ENCODE measurements at regions not wholly inside any gene's neighbourhood (a gene's known extent, or its start where the extent isn't known, plus 50 kb on each side); places are given as distances from the start of the nearest gene placed in this dataset.

GRCh38 chr10:130834573-130834972 is 476.9 kb downstream of the TCERG1L start:
- no peak overlapping the region for H3K4me2 ChIP-seq (ENCODE audit: low read length)
- no peaks in the 10 kb centered on the region for H4K20me1 ChIP-seq (ENCODE audit: low read length)
- H3K27me3 ChIP-seq (ENCODE audit: low read length), result no peaks in the 10 kb centered on the region
- no peaks in the 10 kb centered on the region for H3K36me3 ChIP-seq (ENCODE audit: low read depth, low read length)
- BruUV-seq (replicated peaks), result no TSS peak
- intact Hi-C loops (cut with micrococcal nuclease), result no loop called here
- H3K79me2 ChIP-seq (ENCODE audit: low read length), result no peaks in the 10 kb centered on the region
- no peak overlapping the region for H2AFZ ChIP-seq (ENCODE audit: low read length)
- H3K27ac ChIP-seq (ENCODE audit: low read length), result no peak overlapping the region
- no peaks in the 10 kb centered on the region for H3K9me3 ChIP-seq (ENCODE audit: low read length)
- H3K4me1 ChIP-seq (ENCODE audit: insufficient read depth, low read length), result no peaks in the 10 kb centered on the region
- CTCF ChIA-PET, result no interaction called here
- no peak for TF ChIP-seq EZH2phosphoT487 (IDR thresholded peaks at IDR 0.05; ENCODE audit: borderline replicate concordance, low read length)
- TF ChIP-seq EZH2 (IDR thresholded peaks at IDR 0.05; ENCODE audit: low read length, unreplicated experiment), result no peak
- TF ChIP-seq, protein P1, sequence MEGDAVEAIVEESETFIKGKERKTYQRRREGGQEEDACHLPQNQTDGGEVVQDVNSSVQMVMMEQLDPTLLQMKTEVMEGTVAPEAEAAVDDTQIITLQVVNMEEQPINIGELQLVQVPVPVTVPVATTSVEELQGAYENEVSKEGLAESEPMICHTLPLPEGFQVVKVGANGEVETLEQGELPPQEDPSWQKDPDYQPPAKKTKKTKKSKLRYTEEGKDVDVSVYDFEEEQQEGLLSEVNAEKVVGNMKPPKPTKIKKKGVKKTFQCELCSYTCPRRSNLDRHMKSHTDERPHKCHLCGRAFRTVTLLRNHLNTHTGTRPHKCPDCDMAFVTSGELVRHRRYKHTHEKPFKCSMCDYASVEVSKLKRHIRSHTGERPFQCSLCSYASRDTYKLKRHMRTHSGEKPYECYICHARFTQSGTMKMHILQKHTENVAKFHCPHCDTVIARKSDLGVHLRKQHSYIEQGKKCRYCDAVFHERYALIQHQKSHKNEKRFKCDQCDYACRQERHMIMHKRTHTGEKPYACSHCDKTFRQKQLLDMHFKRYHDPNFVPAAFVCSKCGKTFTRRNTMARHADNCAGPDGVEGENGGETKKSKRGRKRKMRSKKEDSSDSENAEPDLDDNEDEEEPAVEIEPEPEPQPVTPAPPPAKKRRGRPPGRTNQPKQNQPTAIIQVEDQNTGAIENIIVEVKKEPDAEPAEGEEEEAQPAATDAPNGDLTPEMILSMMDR (conservative IDR thresholded peaks at IDR 0.05; ENCODE audit: low read depth, low read length), result no peak
- H3K9me2 ChIP-seq (replicated peaks; ENCODE audit: low read length), result no peaks in the 10 kb centered on the region
- POLR2A ChIA-PET (ENCODE audit: unreplicated experiment), result no interaction called here
- H3K9ac ChIP-seq (ENCODE audit: low read length), result no peak overlapping the region
- no peaks in the 10 kb centered on the region for H3F3A ChIP-seq (ENCODE audit: low read length, unreplicated experiment)
- no peak for DNase-seq
- no peak for ATAC-seq
- no peak overlapping the region for H3K4me3 ChIP-seq (ENCODE audit: low read length)

DNA sequence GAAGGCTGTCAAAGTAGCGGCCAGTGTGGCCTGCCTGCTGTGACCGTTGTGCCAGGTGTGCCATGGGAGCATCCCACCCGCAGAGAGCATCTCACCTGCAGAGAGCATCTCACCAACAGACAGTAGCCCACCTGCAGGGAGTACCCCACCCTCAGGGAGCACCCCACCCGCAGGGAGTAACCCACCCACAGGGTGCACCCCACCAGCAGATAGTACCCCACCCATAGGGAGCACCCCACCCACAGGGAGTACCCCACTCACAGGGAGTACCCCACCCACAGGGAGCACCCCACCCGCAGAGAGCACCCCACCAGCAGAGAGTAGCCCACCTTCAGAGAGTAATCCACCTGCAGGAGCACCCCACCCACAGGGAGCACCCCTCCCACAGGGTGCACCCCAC is 476.5 kb downstream of the TCERG1L start:
- Histone ChIP-seq H3K27me3 (ENCODE audit: low read length) (no peaks in the 10 kb centered on the region), H3K79me2 (ENCODE audit: low read length) (no peaks in the 10 kb centered on the region), H3K4me3 (ENCODE audit: low read length) (no peak overlapping the region), H3K27ac (ENCODE audit: low read length) (no peak overlapping the region), H3F3A (ENCODE audit: low read length, unreplicated experiment) (no peaks in the 10 kb centered on the region), H3K9me3 (ENCODE audit: low read length) (no peaks in the 10 kb centered on the region), H2AFZ (ENCODE audit: low read length) (no peak overlapping the region), H3K4me1 (ENCODE audit: insufficient read depth, low read length) (no peaks in the 10 kb centered on the region), H3K4me2 (ENCODE audit: low read length) (no peak overlapping the region), H3K9ac (ENCODE audit: low read length) (no peak overlapping the region), H3K36me3 (ENCODE audit: low read depth, low read length) (no peaks in the 10 kb centered on the region), H4K20me1 (ENCODE audit: low read length) (no peaks in the 10 kb centered on the region), H3K9me2 (replicated peaks; ENCODE audit: low read length) (no peaks in the 10 kb centered on the region)
- intact Hi-C loops (cut with micrococcal nuclease), result no loop called here
- ChIA-PET CTCF (no interaction called here), POLR2A (ENCODE audit: unreplicated experiment) (no interaction called here)
- TF ChIP-seq EZH2 (IDR thresholded peaks at IDR 0.05; ENCODE audit: low read length, unreplicated experiment) (no peak), EZH2phosphoT487 (IDR thresholded peaks at IDR 0.05; ENCODE audit: borderline replicate concordance, low read length) (no peak)
- TF ChIP-seq, protein P1 (conservative IDR thresholded peaks at IDR 0.05; ENCODE audit: low read depth, low read length), result no peak
- no TSS peak for BruUV-seq (replicated peaks)
- DNase-seq, result no peak
- ATAC-seq, result no peak

- no peak overlapping the region for H3K4me2 ChIP-seq (ENCODE audit: low read length)
- no peaks in the 10 kb centered on the region for H3F3A ChIP-seq (ENCODE audit: low read length, unreplicated experiment)
- no peaks in the 10 kb centered on the region for H4K20me1 ChIP-seq (ENCODE audit: low read length)
- H3K4me1 ChIP-seq (ENCODE audit: insufficient read depth, low read length), result no peaks in the 10 kb centered on the region
- ChIA-PET CTCF (no interaction called here), POLR2A (ENCODE audit: unreplicated experiment) (no interaction called here)
- H3K27ac ChIP-seq (ENCODE audit: low read length), result no peak overlapping the region
- H3K9ac ChIP-seq (ENCODE audit: low read length), result no peak overlapping the region
- no peaks in the 10 kb centered on the region for H3K79me2 ChIP-seq (ENCODE audit: low read length)
- H3K36me3 ChIP-seq (ENCODE audit: low read depth, low read length), result no peaks in the 10 kb centered on the region
- ATAC-seq (no peak), DNase-seq (no peak)
- no TSS peak for BruUV-seq (replicated peaks)
- TF ChIP-seq EZH2 (IDR thresholded peaks at IDR 0.05; ENCODE audit: low read length, unreplicated experiment) (no peak), EZH2phosphoT487 (IDR thresholded peaks at IDR 0.05; ENCODE audit: borderline replicate concordance, low read length) (no peak)
- TF ChIP-seq, protein P1 (conservative IDR thresholded peaks at IDR 0.05; ENCODE audit: low read depth, low read length), result no peak
- no peaks in the 10 kb centered on the region for H3K9me2 ChIP-seq (replicated peaks; ENCODE audit: low read length)
- no peaks in the 10 kb centered on the region for H3K9me3 ChIP-seq (ENCODE audit: low read length)
- H2AFZ ChIP-seq (ENCODE audit: low read length), result no peak overlapping the region
- H3K27me3 ChIP-seq (ENCODE audit: low read length), result no peaks in the 10 kb centered on the region
- intact Hi-C loops (cut with micrococcal nuclease), result no loop called here
- H3K4me3 ChIP-seq (ENCODE audit: low read length), result no peak overlapping the region
Measured at GRCh38 chr10:130836344-130836743, 475.2 kb downstream of the TCERG1L start.
